HEK293 (cell line): ENCODE measurements at regions not wholly inside any gene's neighbourhood (a gene's known extent, or its start where the extent isn't known, plus 50 kb on each side); places are given as distances from the start of the nearest gene placed in this dataset.

Experiments used
- CTCF ChIA-PET: fragments of 350-600 bp; formaldehyde crosslinking; extraction: SDS; loops from one replicate; lab custom pipeline; 2021; ENCODE audit warnings: antibody characterized with exemption; lab: Yijun Ruan, JAX
- POLR2A ChIA-PET: fragments of 300-600 bp; formaldehyde crosslinking; extraction: SDS; loops from one replicate; lab custom pipeline; 2020; ENCODE audit warnings: antibody characterized with exemption, inconsistent platforms; lab: Yijun Ruan, JAX
- H3K27ac ChIP-seq: fragments of 200-500 bp; sonication (Bioruptor generic); 2 replicates; pipeline ENCODE4 v1.5.1; 2014; ENCODE audit warnings: low read depth, low read length, control low read depth, inconsistent platforms; ENCODE audit errors: extremely low read depth
- H3K36me3 ChIP-seq, 2 experiments: fragments of 200-500 bp in 1 of 2; sonication (Bioruptor generic) in 1 of 2; 1 replicate in 1 of 2; 2 replicates in 1 of 2; pipeline ENCODE4 v1.5.1; 2014 to 2017; ENCODE audit warnings: inconsistent platforms in 2 of 2, low read length in 2 of 2; ENCODE audit not compliant: control insufficient read depth in 2 of 2, insufficient read depth in 1 of 2
- H3K4me1 ChIP-seq: fragments of 200-500 bp; sonication (Bioruptor generic); 2 replicates; pipeline ENCODE4 v1.5.1; 2014; ENCODE audit warnings: mild to moderate bottlenecking, low read length, inconsistent platforms; ENCODE audit not compliant: control insufficient read depth, insufficient read depth
- H3K4me3 ChIP-seq: 2 replicates; pipeline ENCODE4 v1.5.1; 2011; ENCODE audit warnings: low read depth, mild to moderate bottlenecking, control low read depth, low read length, moderate library complexity
- H3K9me3 ChIP-seq: fragments of 200-500 bp; sonication (Bioruptor generic); 2 replicates; pipeline ENCODE4 v1.5.1; 2014; ENCODE audit warnings: low read depth, low read length, inconsistent platforms; ENCODE audit not compliant: control insufficient read depth, insufficient read depth
- MEIS1 ChIP-seq: sonication (generic); formaldehyde crosslinking; IDR thresholded peaks from 2 replicates; pipeline ENCODE4 v1.8.1; 2022; ENCODE audit warnings: missing genetic modification reagents, mild to moderate bottlenecking, borderline replicate concordance
- PRDM2 ChIP-seq: fragments of 450-650 bp; formaldehyde crosslinking; IDR thresholded peaks from 2 replicates; pipeline ENCODE4 v1.5.1; 2016; ENCODE audit warnings: missing biosample characterization, missing genetic modification characterization, borderline replicate concordance
- TRIM28 ChIP-seq: IDR thresholded peaks from 2 replicates; pipeline ENCODE4 v1.6.1; 2011; ENCODE audit warnings: low read length, control low read depth, borderline replicate concordance
- ZBTB17 ChIP-seq: fragments of 450-650 bp; formaldehyde crosslinking; IDR thresholded peaks from 2 replicates; pipeline ENCODE4 v1.5.1; 2016; ENCODE audit warnings: missing biosample characterization, missing genetic modification characterization
- ZBTB26 ChIP-seq: fragments of 450-650 bp; formaldehyde crosslinking; optimal IDR thresholded peaks from 2 replicates; pipeline ENCODE3; 2016; ENCODE audit warnings: missing biosample characterization, mild to moderate bottlenecking, missing genetic modification characterization
- ZNF155 ChIP-seq: fragments of 450-650 bp; formaldehyde crosslinking; IDR thresholded peaks from 2 replicates; pipeline ENCODE4 v1.5.1; 2016; ENCODE audit warnings: missing biosample characterization, missing genetic modification characterization
- ZNF16 ChIP-seq: fragments of 450-650 bp; formaldehyde crosslinking; IDR thresholded peaks from 2 replicates; pipeline ENCODE4 v1.5.1; 2016; ENCODE audit warnings: low read depth, missing biosample characterization, missing genetic modification characterization
- ZNF211 ChIP-seq: fragments of 450-650 bp; formaldehyde crosslinking; IDR thresholded peaks from 2 replicates; pipeline ENCODE4 v1.5.1; 2016; ENCODE audit warnings: low read depth, missing biosample characterization, missing genetic modification characterization
- ZNF24 ChIP-seq: fragments of 450-650 bp; formaldehyde crosslinking; IDR thresholded peaks from 2 replicates; pipeline ENCODE4 v1.5.1; 2016; ENCODE audit warnings: missing biosample characterization, missing genetic modification characterization
- ZNF335 ChIP-seq: fragments of 450-650 bp; formaldehyde crosslinking; conservative IDR thresholded peaks from 2 replicates; pipeline ENCODE4 v1.5.1; 2016; ENCODE audit warnings: missing biosample characterization, missing genetic modification characterization
- ZNF521 ChIP-seq: fragments of 450-650 bp; formaldehyde crosslinking; IDR thresholded peaks from 2 replicates; pipeline ENCODE4 v1.5.1; 2017; ENCODE audit warnings: missing biosample characterization, mild to moderate bottlenecking, missing genetic modification characterization
- ZNF621 ChIP-seq: fragments of 450-650 bp; formaldehyde crosslinking; IDR thresholded peaks from 2 replicates; pipeline ENCODE4 v1.5.1; 2017; ENCODE audit warnings: missing biosample characterization, missing genetic modification characterization
- ZNF624 ChIP-seq: fragments of 450-650 bp; formaldehyde crosslinking; IDR thresholded peaks from 2 replicates; pipeline ENCODE4 v1.5.1; 2017; ENCODE audit warnings: missing biosample characterization, missing genetic modification characterization
- ZNF660 ChIP-seq: fragments of 450-650 bp; IDR thresholded peaks from 2 replicates; pipeline ENCODE4 v1.5.1; 2018; ENCODE audit warnings: missing biosample characterization, mild to moderate bottlenecking, missing genetic modification characterization
- TF ChIP-seq, protein P1 (sequence below): fragments of 450-650 bp; formaldehyde crosslinking; IDR thresholded peaks from 2 replicates; pipeline ENCODE4 v1.5.1; 2016; ENCODE audit warnings: missing biosample characterization, missing genetic modification characterization
- TF ChIP-seq, protein P2 (sequence below): fragments of 450-650 bp; formaldehyde crosslinking; IDR thresholded peaks from 2 replicates; pipeline ENCODE4 v1.5.1; 2016; ENCODE audit warnings: missing biosample characterization, missing genetic modification characterization
- TF ChIP-seq, protein P3 (sequence below): fragments of 450-650 bp; formaldehyde crosslinking; IDR thresholded peaks from 2 replicates; pipeline ENCODE4 v1.5.1; 2017; ENCODE audit warnings: missing biosample characterization, mild to moderate bottlenecking, missing genetic modification characterization, moderate library complexity

- Histone ChIP-seq H3K4me1 (no peaks in the 10 kb centered on the region; the same call in 1 of the 2 replicates), H3K27ac (no peak overlapping the region), H3K36me3 (no peaks in the 10 kb centered on the region), H3K4me3 (peak overlapping the region; percentile 39), H3K9me3 (no peaks in the 10 kb centered on the region)
- peak; percentile 47; the same call in 1 of the 2 replicates for TF ChIP-seq TRIM28
- TF ChIP-seq ZNF16 (tag by site-specific recombination): no peak
- TF ChIP-seq ZBTB17: peak; percentile 86
- TF ChIP-seq ZNF335 (tag by site-specific recombination): peak; percentile 60
- TF ChIP-seq, protein P1, sequence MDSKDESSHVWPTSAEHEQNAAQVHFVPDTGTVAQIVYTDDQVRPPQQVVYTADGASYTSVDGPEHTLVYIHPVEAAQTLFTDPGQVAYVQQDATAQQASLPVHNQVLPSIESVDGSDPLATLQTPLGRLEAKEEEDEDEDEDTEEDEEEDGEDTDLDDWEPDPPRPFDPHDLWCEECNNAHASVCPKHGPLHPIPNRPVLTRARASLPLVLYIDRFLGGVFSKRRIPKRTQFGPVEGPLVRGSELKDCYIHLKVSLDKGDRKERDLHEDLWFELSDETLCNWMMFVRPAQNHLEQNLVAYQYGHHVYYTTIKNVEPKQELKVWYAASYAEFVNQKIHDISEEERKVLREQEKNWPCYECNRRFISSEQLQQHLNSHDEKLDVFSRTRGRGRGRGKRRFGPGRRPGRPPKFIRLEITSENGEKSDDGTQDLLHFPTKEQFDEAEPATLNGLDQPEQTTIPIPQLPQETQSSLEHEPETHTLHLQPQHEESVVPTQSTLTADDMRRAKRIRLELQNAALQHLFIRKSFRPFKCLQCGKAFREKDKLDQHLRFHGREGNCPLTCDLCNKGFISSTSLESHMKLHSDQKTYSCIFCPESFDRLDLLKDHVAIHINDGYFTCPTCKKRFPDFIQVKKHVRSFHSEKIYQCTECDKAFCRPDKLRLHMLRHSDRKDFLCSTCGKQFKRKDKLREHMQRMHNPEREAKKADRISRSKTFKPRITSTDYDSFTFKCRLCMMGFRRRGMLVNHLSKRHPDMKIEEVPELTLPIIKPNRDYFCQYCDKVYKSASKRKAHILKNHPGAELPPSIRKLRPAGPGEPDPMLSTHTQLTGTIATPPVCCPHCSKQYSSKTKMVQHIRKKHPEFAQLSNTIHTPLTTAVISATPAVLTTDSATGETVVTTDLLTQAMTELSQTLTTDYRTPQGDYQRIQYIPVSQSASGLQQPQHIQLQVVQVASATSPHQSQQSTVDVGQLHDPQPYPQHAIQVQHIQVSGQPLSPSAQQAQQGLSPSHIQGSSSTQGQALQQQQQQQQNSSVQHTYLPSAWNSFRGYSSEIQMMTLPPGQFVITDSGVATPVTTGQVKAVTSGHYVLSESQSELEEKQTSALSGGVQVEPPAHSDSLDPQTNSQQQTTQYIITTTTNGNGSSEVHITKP: peak; percentile 51; the same call in 1 of the 2 replicates
- TF ChIP-seq, protein P2, sequence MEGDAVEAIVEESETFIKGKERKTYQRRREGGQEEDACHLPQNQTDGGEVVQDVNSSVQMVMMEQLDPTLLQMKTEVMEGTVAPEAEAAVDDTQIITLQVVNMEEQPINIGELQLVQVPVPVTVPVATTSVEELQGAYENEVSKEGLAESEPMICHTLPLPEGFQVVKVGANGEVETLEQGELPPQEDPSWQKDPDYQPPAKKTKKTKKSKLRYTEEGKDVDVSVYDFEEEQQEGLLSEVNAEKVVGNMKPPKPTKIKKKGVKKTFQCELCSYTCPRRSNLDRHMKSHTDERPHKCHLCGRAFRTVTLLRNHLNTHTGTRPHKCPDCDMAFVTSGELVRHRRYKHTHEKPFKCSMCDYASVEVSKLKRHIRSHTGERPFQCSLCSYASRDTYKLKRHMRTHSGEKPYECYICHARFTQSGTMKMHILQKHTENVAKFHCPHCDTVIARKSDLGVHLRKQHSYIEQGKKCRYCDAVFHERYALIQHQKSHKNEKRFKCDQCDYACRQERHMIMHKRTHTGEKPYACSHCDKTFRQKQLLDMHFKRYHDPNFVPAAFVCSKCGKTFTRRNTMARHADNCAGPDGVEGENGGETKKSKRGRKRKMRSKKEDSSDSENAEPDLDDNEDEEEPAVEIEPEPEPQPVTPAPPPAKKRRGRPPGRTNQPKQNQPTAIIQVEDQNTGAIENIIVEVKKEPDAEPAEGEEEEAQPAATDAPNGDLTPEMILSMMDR (tag by site-specific recombination): 0 out of 2 replicates have a peak, but pooled peaks have one; percentile 16
- TF ChIP-seq ZNF521 (tag by site-specific recombination): no peak
- peak; percentile 42 for TF ChIP-seq ZBTB26 (tag by site-specific recombination)
- CTCF ChIA-PET: interaction anchor here (1.0 kb wide), 1 partner anchor 189 kb away, joined by 5 read pairs; no protein-coding TSS in a partner anchor
- POLR2A ChIA-PET: no interaction called here
Observed at GRCh38 chr10:55628260-55628701, 732.8 kb downstream of the ZWINT start.

DNA sequence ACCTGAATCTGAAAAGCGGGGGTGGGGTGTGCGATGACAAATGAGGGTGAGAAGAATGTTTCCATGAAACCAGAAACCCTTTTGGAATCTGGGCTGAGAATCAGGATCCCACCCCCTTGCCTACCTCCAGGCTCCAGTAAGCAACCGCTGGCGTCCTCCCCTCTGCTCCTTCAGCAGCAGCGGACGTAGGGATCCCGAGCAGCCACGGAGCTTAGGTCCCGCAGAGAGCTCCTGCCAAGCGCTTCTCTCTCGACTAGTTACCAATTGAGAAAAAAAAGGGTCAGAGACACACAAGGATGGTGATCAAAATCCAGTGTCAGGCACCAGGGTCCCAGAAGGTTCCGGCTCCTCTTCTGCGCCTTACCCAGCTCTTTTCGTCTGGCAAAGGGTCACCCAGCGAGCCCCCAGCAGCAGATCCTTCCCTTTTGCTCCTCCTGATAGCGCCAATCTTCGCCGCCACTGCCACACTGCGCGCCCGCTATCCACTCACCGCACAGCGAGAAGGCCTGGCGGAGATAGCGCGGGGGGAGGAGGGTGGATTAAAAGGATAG, 733.5 kb downstream of the ZWINT start:
- POLR2A ChIA-PET: no interaction called here
- H3K36me3 ChIP-seq: no peaks in the 10 kb centered on the region
- peak overlapping the region; percentile 39 for H3K4me3 ChIP-seq
- CTCF ChIA-PET: interaction anchor here (0.6 to 1.0 kb wide), 3 partner anchors 12 to 248 kb away, joined by 3 to 5 read pairs (median 3); no protein-coding TSS in a partner anchor
- H3K4me1 ChIP-seq: no peaks in the 10 kb centered on the region; the same call in 1 of the 2 replicates
- no peak overlapping the region for H3K27ac ChIP-seq
- H3K9me3 ChIP-seq: no peaks in the 10 kb centered on the region
- no peak for TF ChIP-seq ZNF211
- no peak for TF ChIP-seq ZNF621 (tag by site-specific recombination)
- TF ChIP-seq, protein P3, sequence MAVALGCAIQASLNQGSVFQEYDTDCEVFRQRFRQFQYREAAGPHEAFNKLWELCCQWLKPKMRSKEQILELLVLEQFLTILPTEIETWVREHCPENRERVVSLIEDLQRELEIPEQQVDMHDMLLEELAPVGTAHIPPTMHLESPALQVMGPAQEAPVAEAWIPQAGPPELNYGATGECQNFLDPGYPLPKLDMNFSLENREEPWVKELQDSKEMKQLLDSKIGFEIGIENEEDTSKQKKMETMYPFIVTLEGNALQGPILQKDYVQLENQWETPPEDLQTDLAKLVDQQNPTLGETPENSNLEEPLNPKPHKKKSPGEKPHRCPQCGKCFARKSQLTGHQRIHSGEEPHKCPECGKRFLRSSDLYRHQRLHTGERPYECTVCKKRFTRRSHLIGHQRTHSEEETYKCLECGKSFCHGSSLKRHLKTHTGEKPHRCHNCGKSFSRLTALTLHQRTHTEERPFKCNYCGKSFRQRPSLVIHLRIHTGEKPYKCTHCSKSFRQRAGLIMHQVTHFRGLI (tag by site-specific recombination): no peak
- TF ChIP-seq, protein P2 (tag by site-specific recombination): no peak
- TF ChIP-seq ZNF24 (tag by site-specific recombination): no peak
- TF ChIP-seq PRDM2 (tag by site-specific recombination): no peak
- no peak for TF ChIP-seq ZNF660
- no peak for TF ChIP-seq ZNF624 (tag by site-specific recombination)
- no peak for TF ChIP-seq MEIS1 (CRISPR knock-in tag)
- no peak for TF ChIP-seq ZNF155 (tag by site-specific recombination)
